HCT116 (cell line): ENCODE measurements at regions not wholly inside any gene's neighbourhood (a gene's known extent, or its start where the extent isn't known, plus 50 kb on each side); places are given as distances from the start of the nearest gene placed in this dataset.

Source experiments
- ATAC-seq: fragments of 200-7000 bp; cut with Tn5 transposase; 2 replicates; pipeline ENCODE4 v1.9.1; 2020; ENCODE audit warnings: mild to moderate bottlenecking, moderate library complexity
- BruUV-seq: library from RNA; stranded (reverse); fragments of 400-500 nt; replicated peaks from 2 replicates; lab custom pipeline; 2021; lab: Mats Ljungman, UMichigan
- CTCF ChIA-PET: fragments of 300-600 bp; sonication (Branson Sonifier 250); formaldehyde crosslinking; loops from one replicate; lab custom pipeline; 2021; ENCODE audit warnings: antibody characterized with exemption; lab: Charles Lee
- POLR2A ChIA-PET: fragments of 300-600, 350-600 bp; sonication (Branson Sonifier 250); formaldehyde crosslinking; loops from one replicate; lab custom pipeline; 2021; ENCODE audit warnings: antibody characterized with exemption; lab: Charles Lee
- RAD21 ChIA-PET, 2 experiments: fragments of 300-600 bp; sonication (Branson Sonifier 250); formaldehyde crosslinking; loops; one replicate each; lab custom pipeline; 2023; ENCODE audit warnings: low total read pairs in 2 of 2; ENCODE audit not compliant: uncharacterized antibody in 2 of 2, unreplicated experiment in 2 of 2, low non-redundant PET in 1 of 2; lab: Charles Lee
- DNase-seq: peaks from one replicate; pipeline ENCODE4 v3.0.0-alpha.2; 2010; ENCODE audit warnings: low read depth, low spot score
- H2AFZ ChIP-seq: fragments of 200-600 bp; shearing (Covaris generic), sonication (generic); 2 replicates; pipeline ENCODE4 v1.6.1; 2017; ENCODE audit warnings: low read depth, mixed run types, mixed read lengths, antibody characterized with exemption, low read length; ENCODE audit not compliant: poor library complexity, severe bottlenecking
- H3K27ac ChIP-seq: 2 replicates; pipeline ENCODE4 v1.5.1; 2012; ENCODE audit warnings: low read depth, low read length
- H3K27me3 ChIP-seq: fragments of 200-600 bp; sonication (generic); 2 replicates; pipeline ENCODE4 v1.6.1; 2016; ENCODE audit warnings: mixed run types, low read length, mixed read lengths; ENCODE audit not compliant: insufficient read depth
- H3K36me3 ChIP-seq, 2 experiments: fragments of 200-500 bp in 1 of 2; fragments of 200-600 bp in 1 of 2; sonication (Bioruptor generic) in 1 of 2; sonication (generic) in 1 of 2; 2 replicates each; pipeline versions ENCODE4 v1.5.1 to v1.6.1; 2014 to 2016; ENCODE audit warnings: low read length in 2 of 2, inconsistent platforms in 1 of 2, mixed read lengths in 1 of 2, mixed run types in 1 of 2; ENCODE audit not compliant: insufficient read depth in 2 of 2, control insufficient read depth in 1 of 2
- H3K4me1 ChIP-seq, 2 experiments: fragments of 200-600 bp in 1 of 2; sonication (generic) in 1 of 2; 2 replicates each; pipeline versions ENCODE4 v1.5.1 to v1.6.1; 2012 to 2017; ENCODE audit warnings: low read length in 2 of 2, inconsistent platforms in 1 of 2, mild to moderate bottlenecking in 1 of 2, mixed read lengths in 1 of 2, mixed run types in 1 of 2, moderate library complexity in 1 of 2; ENCODE audit not compliant: insufficient read depth in 2 of 2, control insufficient read depth in 1 of 2
- H3K4me2 ChIP-seq: fragments of 200-600 bp; sonication (generic); 2 replicates; pipeline ENCODE4 v1.6.1; 2017; ENCODE audit warnings: mixed run types, low read length, mixed read lengths
- H3K4me3 ChIP-seq, 2 experiments: fragments of 200-600 bp in 1 of 2; sonication (generic) in 1 of 2; replicated peaks in 1 of 2; 2 replicates each; pipeline ENCODE4 v1.5.1; 2011 to 2016; ENCODE audit warnings: low read length in 2 of 2, control low read depth in 1 of 2, low read depth in 1 of 2, mild to moderate bottlenecking in 1 of 2, mixed read lengths in 1 of 2, mixed run types in 1 of 2
- H3K79me2 ChIP-seq: fragments of 200-600 bp; sonication (generic); 2 replicates; pipeline ENCODE4 v1.6.1; 2017; ENCODE audit warnings: mild to moderate bottlenecking, mixed run types, low read length, moderate library complexity, mixed read lengths; ENCODE audit not compliant: insufficient read depth
- H3K9ac ChIP-seq: fragments of 200-600 bp; sonication (generic); 2 replicates; pipeline ENCODE4 v1.6.1; 2016; ENCODE audit warnings: low read length, mixed read lengths
- H3K9me2 ChIP-seq: fragments of 200-600 bp; sonication (generic), shearing (Covaris generic); 2 replicates; pipeline ENCODE4 v1.6.1; 2017; ENCODE audit warnings: mixed run types, mild to moderate bottlenecking, moderate library complexity; ENCODE audit not compliant: insufficient read depth
- H3K9me3 ChIP-seq, 2 experiments: fragments of 200-500 bp in 1 of 2; fragments of 200-600 bp in 1 of 2; sonication (Bioruptor generic) in 1 of 2; sonication (generic) in 1 of 2; 2 replicates each; pipeline ENCODE4 v1.6.1; 2014 to 2017; ENCODE audit warnings: low read length in 2 of 2, mixed read lengths in 2 of 2, inconsistent platforms in 1 of 2, low read depth in 1 of 2, mild to moderate bottlenecking in 1 of 2, mixed run types in 1 of 2, moderate library complexity in 1 of 2; ENCODE audit not compliant: control insufficient read depth in 1 of 2, insufficient read depth in 1 of 2
- H4K20me1 ChIP-seq: fragments of 200-600 bp; sonication (generic), shearing (Covaris generic); 2 replicates; pipeline ENCODE4 v1.6.1; 2017; ENCODE audit warnings: mixed run types, mild to moderate bottlenecking, moderate library complexity; ENCODE audit not compliant: insufficient read depth
- EGR1 ChIP-seq: IDR thresholded peaks from 2 replicates; pipeline ENCODE4 v1.6.1; 2012; ENCODE audit warnings: low read depth
- ELF1 ChIP-seq: IDR thresholded peaks from 2 replicates; pipeline ENCODE4 v1.6.1; 2012; ENCODE audit warnings: low read depth, borderline replicate concordance
- EZH2 ChIP-seq: fragments of 200-600 bp; sonication (generic); IDR thresholded peaks from 2 replicates; pipeline ENCODE4 v1.6.1; 2017; ENCODE audit warnings: antibody characterized with exemption, mixed run types
- EZH2phosphoT487 ChIP-seq: fragments of 200-600 bp; IDR thresholded peaks from 2 replicates; pipeline ENCODE4 v1.6.1; 2018; ENCODE audit warnings: antibody characterized with exemption, borderline replicate concordance
- FOSL1 ChIP-seq: IDR thresholded peaks from 2 replicates; pipeline ENCODE4 v1.6.1; 2012; ENCODE audit warnings: low read depth
- POLR2A ChIP-seq: IDR thresholded peaks from 2 replicates; pipeline ENCODE4 v1.7.0; 2011; ENCODE audit warnings: borderline replicate concordance; ENCODE audit not compliant: insufficient read depth, insufficient read length; ENCODE audit errors: extremely low read depth
- POLR2AphosphoS5 ChIP-seq: IDR thresholded peaks from 2 replicates; pipeline ENCODE4 v1.6.1; 2011; ENCODE audit warnings: mild to moderate bottlenecking, low read depth, low read length, moderate library complexity
- REST ChIP-seq: IDR thresholded peaks from 2 replicates; pipeline ENCODE4 v1.6.1; 2012; ENCODE audit warnings: low read depth
- SIN3A ChIP-seq: IDR thresholded peaks from 2 replicates; pipeline ENCODE4 v1.6.1; 2012; ENCODE audit warnings: low read depth
- SP1 ChIP-seq: IDR thresholded peaks from 2 replicates; pipeline ENCODE4 v1.6.1; 2012; ENCODE audit warnings: low read depth
- SRF ChIP-seq: IDR thresholded peaks from 2 replicates; pipeline ENCODE4 v1.6.1; 2012; ENCODE audit warnings: low read depth
- TCF7L2 ChIP-seq: IDR thresholded peaks from 2 replicates; pipeline ENCODE4 v1.7.0; 2011; ENCODE audit warnings: borderline replicate concordance, inconsistent platforms; ENCODE audit not compliant: insufficient read depth, insufficient read length; ENCODE audit errors: extremely low read depth
- YY1 ChIP-seq: IDR thresholded peaks from 2 replicates; pipeline ENCODE4 v1.6.1; 2011; ENCODE audit warnings: low read length, low read depth, moderate library complexity, mild to moderate bottlenecking; ENCODE audit not compliant: insufficient replicate concordance; ENCODE audit errors: extremely low read depth
- ZFX ChIP-seq: fragments of 450-650 bp; IDR thresholded peaks from 2 replicates; pipeline ENCODE4 v1.6.1; 2017
- intact Hi-C: fragments of 100-400 bp; cut with micrococcal nuclease; formaldehyde crosslinking; loops from 2 replicates; pipeline ENCODE4 v1.10.0; 2022
- TF ChIP-seq, protein P1 (sequence below): IDR thresholded peaks from 2 replicates; pipeline ENCODE4 v1.6.1; 2012
- TF ChIP-seq, protein P2 (sequence below): IDR thresholded peaks from 2 replicates; pipeline ENCODE4 v1.6.1; 2011; ENCODE audit warnings: mild to moderate bottlenecking, low read length, moderate library complexity; ENCODE audit not compliant: insufficient replicate concordance; ENCODE audit errors: extremely low read depth
- TF ChIP-seq, protein P3 (sequence below), 3 experiments: fragments of 200-600 bp in 1 of 3; sonication (generic) in 1 of 3; IDR thresholded peaks in 2 of 3; conservative IDR thresholded peaks in 1 of 3; 2 replicates each; pipeline ENCODE4 v1.5.1; 2012 to 2017; ENCODE audit warnings: low read depth in 2 of 3, low read length in 2 of 3, antibody characterized with exemption in 1 of 3, borderline replicate concordance in 1 of 3, control low read depth in 1 of 3, mild to moderate bottlenecking in 1 of 3, mixed read lengths in 1 of 3, mixed run types in 1 of 3, moderate library complexity in 1 of 3; ENCODE audit not compliant: insufficient read depth in 1 of 3

DNA sequence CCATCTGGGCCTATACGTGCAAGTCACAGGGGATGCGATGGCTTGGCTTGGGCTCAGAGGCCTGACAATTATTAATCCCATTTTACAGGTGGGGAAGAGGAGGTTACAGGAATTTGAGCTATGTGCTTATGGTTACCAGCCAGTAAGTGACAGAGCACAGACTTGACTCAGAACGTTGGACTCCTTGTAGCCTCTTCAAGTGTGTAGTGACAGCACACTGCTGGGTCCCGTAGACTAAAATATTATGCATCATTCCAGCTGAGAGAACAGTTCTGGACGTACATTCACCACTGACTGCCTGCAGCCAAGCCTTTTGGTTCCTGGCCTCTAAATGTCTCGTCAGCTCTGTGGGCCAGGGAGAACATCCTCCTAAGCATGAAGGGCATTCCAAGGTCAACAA lies 314.5 kb downstream of the GPAT3 start:
- no peaks in the 10 kb centered on the region for H3K79me2 ChIP-seq
- no peak for DNase-seq
- H3K4me1 ChIP-seq: peaks cover 24 to 48% of the 10 kb centered on the region in 2 experiments
- intact Hi-C loops: no loop called here
- H3K9ac ChIP-seq: no peak overlapping the region
- POLR2A ChIA-PET: no interaction called here
- H3K4me2 ChIP-seq: peak overlapping the region; percentile 73
- no peak overlapping the region for H2AFZ ChIP-seq
- peak overlapping the region in 1 of 2 experiments; percentile 8; a peak in 1 of 4 replicates for H3K4me3 ChIP-seq
- BruUV-seq: no TSS peak
- H4K20me1 ChIP-seq: no peaks in the 10 kb centered on the region
- no peak for TF ChIP-seq POLR2A
- TF ChIP-seq REST: no peak
- no peak for TF ChIP-seq ZFX
- TF ChIP-seq EZH2: no peak
- no peak for TF ChIP-seq SP1
- TF ChIP-seq, protein P1, sequence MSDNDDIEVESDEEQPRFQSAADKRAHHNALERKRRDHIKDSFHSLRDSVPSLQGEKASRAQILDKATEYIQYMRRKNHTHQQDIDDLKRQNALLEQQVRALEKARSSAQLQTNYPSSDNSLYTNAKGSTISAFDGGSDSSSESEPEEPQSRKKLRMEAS: no peak
- no peak for TF ChIP-seq POLR2AphosphoS5
- no peak for TF ChIP-seq SRF
- TF ChIP-seq ELF1: no peak
- TF ChIP-seq FOSL1: no peak
- no peak for TF ChIP-seq EGR1
- TF ChIP-seq SIN3A: no peak
- TF ChIP-seq, protein P2, sequence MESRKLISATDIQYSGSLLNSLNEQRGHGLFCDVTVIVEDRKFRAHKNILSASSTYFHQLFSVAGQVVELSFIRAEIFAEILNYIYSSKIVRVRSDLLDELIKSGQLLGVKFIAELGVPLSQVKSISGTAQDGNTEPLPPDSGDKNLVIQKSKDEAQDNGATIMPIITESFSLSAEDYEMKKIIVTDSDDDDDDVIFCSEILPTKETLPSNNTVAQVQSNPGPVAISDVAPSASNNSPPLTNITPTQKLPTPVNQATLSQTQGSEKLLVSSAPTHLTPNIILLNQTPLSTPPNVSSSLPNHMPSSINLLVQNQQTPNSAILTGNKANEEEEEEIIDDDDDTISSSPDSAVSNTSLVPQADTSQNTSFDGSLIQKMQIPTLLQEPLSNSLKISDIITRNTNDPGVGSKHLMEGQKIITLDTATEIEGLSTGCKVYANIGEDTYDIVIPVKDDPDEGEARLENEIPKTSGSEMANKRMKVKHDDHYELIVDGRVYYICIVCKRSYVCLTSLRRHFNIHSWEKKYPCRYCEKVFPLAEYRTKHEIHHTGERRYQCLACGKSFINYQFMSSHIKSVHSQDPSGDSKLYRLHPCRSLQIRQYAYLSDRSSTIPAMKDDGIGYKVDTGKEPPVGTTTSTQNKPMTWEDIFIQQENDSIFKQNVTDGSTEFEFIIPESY: no peak
- no peak for TF ChIP-seq EZH2phosphoT487
- no peak for TF ChIP-seq YY1
- TF ChIP-seq, protein P3, sequence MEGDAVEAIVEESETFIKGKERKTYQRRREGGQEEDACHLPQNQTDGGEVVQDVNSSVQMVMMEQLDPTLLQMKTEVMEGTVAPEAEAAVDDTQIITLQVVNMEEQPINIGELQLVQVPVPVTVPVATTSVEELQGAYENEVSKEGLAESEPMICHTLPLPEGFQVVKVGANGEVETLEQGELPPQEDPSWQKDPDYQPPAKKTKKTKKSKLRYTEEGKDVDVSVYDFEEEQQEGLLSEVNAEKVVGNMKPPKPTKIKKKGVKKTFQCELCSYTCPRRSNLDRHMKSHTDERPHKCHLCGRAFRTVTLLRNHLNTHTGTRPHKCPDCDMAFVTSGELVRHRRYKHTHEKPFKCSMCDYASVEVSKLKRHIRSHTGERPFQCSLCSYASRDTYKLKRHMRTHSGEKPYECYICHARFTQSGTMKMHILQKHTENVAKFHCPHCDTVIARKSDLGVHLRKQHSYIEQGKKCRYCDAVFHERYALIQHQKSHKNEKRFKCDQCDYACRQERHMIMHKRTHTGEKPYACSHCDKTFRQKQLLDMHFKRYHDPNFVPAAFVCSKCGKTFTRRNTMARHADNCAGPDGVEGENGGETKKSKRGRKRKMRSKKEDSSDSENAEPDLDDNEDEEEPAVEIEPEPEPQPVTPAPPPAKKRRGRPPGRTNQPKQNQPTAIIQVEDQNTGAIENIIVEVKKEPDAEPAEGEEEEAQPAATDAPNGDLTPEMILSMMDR (IDR thresholded peaks at IDR 0.05 in 2 of 3, conservative IDR thresholded peaks at IDR 0.05 in 1 of 3; ENCODE audit: borderline replicate concordance in 1 of 3, insufficient read depth in 1 of 3, low read depth in 2 of 3, low read length in 2 of 3): no peak
- no peak for TF ChIP-seq TCF7L2
- TF ChIP-seq, all 23 proteins: peak for 0
- no peaks in the 10 kb centered on the region for H3K36me3 ChIP-seq
- no peaks in the 10 kb centered on the region for H3K27me3 ChIP-seq
- H3K9me3 ChIP-seq: no peaks in the 10 kb centered on the region
- peak overlapping the region; percentile 57; the same call in 1 of the 2 replicates for H3K27ac ChIP-seq
- CTCF ChIA-PET: no interaction called here
- H3K9me2 ChIP-seq: no peaks in the 10 kb centered on the region; the same call in 1 of the 2 replicates
- no peak for ATAC-seq
- RAD21 ChIA-PET: interaction anchor here in 1 of 2 experiments (0.6 kb wide), 1 partner anchor 119 kb away, joined by 3 read pairs; no protein-coding TSS in a partner anchor
